Lung (tissue), 11 donors: ENCODE measurements at regions not wholly inside any gene's neighbourhood (a gene's known extent, or its start where the extent isn't known, plus 50 kb on each side); places are given as distances from the start of the nearest gene placed in this dataset.
A peak's percentile ranks its signal among the peaks of the same experiment; 100 is the strongest.
"Not testable (repeated sequence)": the region's sequence is repeated elsewhere in the genome, so short reads cannot be mapped to it uniquely, and the experiment has no call there.

ENCODE experiments used
- ATAC-seq: fragments of 200-7000 bp; cut with Tn5 transposase; one replicate; pipeline ENCODE4 v1.9.1; 2020; ENCODE audit warnings: moderate number of reproducible peaks; ENCODE audit not compliant: insufficient read depth, low FRiP score
- DNase-seq, 3 donors: peaks; one replicate each; pipeline ENCODE4 v3.0.0-alpha.2; 2013 to 2017
- H3K27ac ChIP-seq, 2 donors: one replicate each; pipeline ENCODE4 v1.5.1; 2013; ENCODE audit warnings: mild to moderate bottlenecking in 2 of 2, moderate library complexity in 2 of 2, control low read depth in 1 of 2, inconsistent platforms in 1 of 2, low read depth in 1 of 2, low read length in 1 of 2
- H3K27me3 ChIP-seq, 3 donors: one replicate each; pipeline ENCODE4 v1.5.1; 2013; ENCODE audit warnings: low read length in 2 of 3; ENCODE audit not compliant: control insufficient read depth in 3 of 3, insufficient read depth in 3 of 3
- H3K36me3 ChIP-seq, 4 donors: one replicate each; pipeline ENCODE4 v1.5.1; 2013; ENCODE audit warnings: low read length in 4 of 4, mild to moderate bottlenecking in 1 of 4, moderate library complexity in 1 of 4; ENCODE audit not compliant: control insufficient read depth in 4 of 4, insufficient read depth in 4 of 4
- H3K4me1 ChIP-seq, 5 donors: one replicate each; pipeline ENCODE4 v1.5.1; 2013; ENCODE audit warnings: low read length in 5 of 5, mild to moderate bottlenecking in 2 of 5, moderate library complexity in 1 of 5; ENCODE audit not compliant: control insufficient read depth in 5 of 5, insufficient read depth in 5 of 5
- H3K4me3 ChIP-seq: one replicate; pipeline ENCODE4 v1.5.1; 2013; ENCODE audit warnings: mild to moderate bottlenecking, control low read depth, moderate library complexity
- H3K9ac ChIP-seq, 2 donors: one replicate each; pipeline ENCODE4 v1.5.1; 2013; ENCODE audit warnings: low read length in 2 of 2, control low read depth in 1 of 2; ENCODE audit not compliant: insufficient read depth in 1 of 2
- H3K9me3 ChIP-seq, 4 donors: one replicate each; pipeline ENCODE4 v1.5.1; 2013; ENCODE audit warnings: low read length in 3 of 4, mild to moderate bottlenecking in 1 of 4, moderate library complexity in 1 of 4; ENCODE audit not compliant: control insufficient read depth in 4 of 4, insufficient read depth in 3 of 4
- CTCF ChIP-seq: IDR thresholded peaks from 2 replicates; pipeline ENCODE4 v1.5.1; 2012; ENCODE audit warnings: mild to moderate bottlenecking; ENCODE audit errors: control extremely low read depth, extremely low read depth
- WGBS, 2 donors: extraction: QIAGEN DNeasy Blood & Tissue Kit; methylation state at CpG; one replicate each; pipeline ENCODE4 v1.1.7; 2013; 5-methylcytosine and 5-hydroxymethylcytosine counted together
- donor health status: control.
- donor health status: control.
- donor health status: Bipolar disorder and iron deficiency.
- donor health status: healthy.
- donor health status: DM: yes; HTN: yes; CAD: no.

- Histone ChIP-seq H3K9me3 (no peaks in the 10 kb centered on the region), H3K9ac (no peak overlapping the region), H3K36me3 (no peaks in the 10 kb centered on the region), H3K4me3 (no peak overlapping the region), H3K4me1 (peaks cover 0 to 6% (median 0%) of the 10 kb centered on the region in 5 donors), H3K27ac (no peak overlapping the region), H3K27me3 (no peaks in the 10 kb centered on the region)
- DNase-seq (no peak), ATAC-seq (no peak)
- 88 to 89% methylated on average over 14 of the region's 14 CpGs for WGBS, 2 donors
- TF ChIP-seq CTCF, result no peak
Observed at GRCh38 chr22:47303161-47303890, 540.9 kb downstream of the TBC1D22A start.

- not testable (repeated sequence) for H3K4me1 ChIP-seq, ATAC-seq, H3K27me3 ChIP-seq, DNase-seq, H3K27ac ChIP-seq, H3K9me3 ChIP-seq, H3K4me3 ChIP-seq, H3K36me3 ChIP-seq, H3K9ac ChIP-seq
- WGBS, 2 donors, result 95 to 96% methylated on average over 1 of the region's 1 CpG
Observed at GRCh38 chr22:47302587-47302986, 540.1 kb downstream of the TBC1D22A start.

DNA sequence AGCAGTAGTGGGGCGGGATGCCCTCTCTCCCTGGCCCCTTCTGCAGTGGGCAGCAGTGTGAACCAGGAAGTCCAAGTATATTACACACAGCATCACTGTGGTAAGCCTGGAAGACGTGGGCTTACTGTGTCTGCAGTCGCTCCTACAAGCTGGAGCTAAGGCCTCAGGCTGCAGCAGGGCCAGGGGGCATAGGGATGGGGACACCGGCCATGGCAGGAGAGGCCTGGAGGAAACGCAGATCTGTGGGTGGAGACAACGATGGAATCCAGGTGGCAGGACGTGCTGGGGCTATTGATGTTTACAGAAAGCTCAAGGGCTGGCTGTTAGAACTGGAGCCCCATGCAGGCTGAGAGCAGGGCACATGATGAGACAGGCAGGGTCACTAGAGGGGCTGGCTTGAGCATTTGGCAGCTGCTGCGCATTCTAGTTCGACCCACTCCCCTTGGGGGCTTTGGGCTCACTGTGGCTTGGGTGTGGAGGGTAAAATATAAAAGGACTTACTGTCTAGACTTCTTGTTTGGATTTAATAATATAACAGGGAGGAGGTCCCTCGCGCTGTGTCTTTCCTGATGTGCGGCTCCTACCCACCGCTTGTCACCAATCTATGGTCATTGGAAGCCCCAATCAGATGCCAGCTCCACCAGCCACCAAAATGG lies 539.5 kb downstream of the TBC1D22A start:
- H3K4me1 ChIP-seq, result no peaks in the 10 kb centered on the region
- H3K36me3 ChIP-seq, result no peaks in the 10 kb centered on the region
- no peaks in the 10 kb centered on the region for H3K27me3 ChIP-seq
- ATAC-seq (no peak), DNase-seq (peak in 1 of 3 donors; percentile 34)
- H3K9me3 ChIP-seq, result peaks cover 0 to 2% (median 0%) of the 10 kb centered on the region in 4 donors
- H3K4me3 ChIP-seq, result no peak overlapping the region
- no peak overlapping the region for H3K27ac ChIP-seq
- no peak overlapping the region for H3K9ac ChIP-seq
- TF ChIP-seq CTCF, result no peak
- 66 to 73% methylated on average over 13 of the region's 13 CpGs for WGBS, 2 donors

DNA sequence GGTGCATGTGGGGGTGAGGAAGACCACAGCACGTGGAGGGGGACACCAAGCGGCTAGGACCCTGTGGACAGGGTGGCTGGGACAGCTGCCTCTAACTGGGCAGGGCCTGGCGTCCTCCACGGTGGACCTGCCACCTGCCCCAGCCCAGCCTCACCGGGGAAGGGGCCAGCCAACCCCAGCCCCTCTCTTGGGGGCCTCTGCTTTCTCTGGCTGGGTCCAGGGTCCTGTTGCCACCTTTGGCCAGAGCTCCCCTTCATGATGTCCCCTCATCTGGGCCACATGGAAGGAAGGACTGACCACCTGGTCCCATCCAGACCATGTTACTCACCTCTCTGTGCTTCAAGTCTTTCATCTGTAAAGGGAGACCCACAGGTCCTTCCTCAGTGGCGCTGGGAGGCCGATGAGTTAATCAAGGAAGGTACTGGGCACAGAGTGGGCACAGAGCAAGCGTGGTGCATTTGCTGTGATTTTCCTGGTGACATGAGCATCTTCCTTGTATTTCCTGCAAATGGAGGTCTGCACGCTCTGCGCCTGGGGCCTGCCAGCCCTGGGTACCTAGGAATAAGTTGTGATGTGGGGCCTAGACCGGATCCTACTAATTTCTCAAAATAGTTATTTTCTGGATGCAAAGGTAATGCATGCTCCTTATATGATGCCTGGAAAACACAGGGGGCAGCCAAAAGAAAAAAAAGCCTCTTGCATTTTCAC lies 538.4 kb downstream of the TBC1D22A start:
- Histone ChIP-seq H3K4me1 (no peaks in the 10 kb centered on the region), H3K36me3 (no peaks in the 10 kb centered on the region), H3K27me3 (no peaks in the 10 kb centered on the region), H3K9ac (no peak overlapping the region), H3K4me3 (no peak overlapping the region), H3K27ac (no peak overlapping the region), H3K9me3 (peaks cover 0 to 2% (median 0%) of the 10 kb centered on the region in 4 donors)
- WGBS, 2 donors, result 87 to 88% methylated on average over 11 of the region's 11 CpGs
- DNase-seq (no peak), ATAC-seq (no peak)
- TF ChIP-seq CTCF, result no peak
